ENCODE measurements at regions not wholly inside any gene's neighbourhood (a gene's known extent, or its start where the extent isn't known, plus 50 kb on each side); places are given as distances from the start of the nearest gene placed in this dataset.

- no peak for TF ChIP-seq CTCF (IDR thresholded peaks at IDR 0.05; ENCODE audit: low read depth, low read length)
- TF ChIP-seq POLR2A (IDR thresholded peaks at IDR 0.05; ENCODE audit: extremely low read depth, insufficient read length): no peak
- TF ChIP-seq MAX (IDR thresholded peaks at IDR 0.05; ENCODE audit: low read depth, low read length): no peak
These were observed 256.9 kb upstream of the RGS6 start for GRCh38 chr14:71675126-71675899.

Data from NB4 (cell line).